WERI-Rb-1 (cell line): ENCODE measurements at regions not wholly inside any gene's neighbourhood (a gene's known extent, or its start where the extent isn't known, plus 50 kb on each side); places are given as distances from the start of the nearest gene placed in this dataset.
A peak's percentile ranks its signal among the peaks of the same experiment; 100 is the strongest.

Source experiments
- DNase-seq: peaks from one replicate; pipeline ENCODE4 v3.0.0-alpha.2; 2020
- H3K27ac ChIP-seq: fragments of 250-450 bp; sonication (Bioruptor Pico); 2 replicates; pipeline ENCODE4 v1.5.1; 2020; ENCODE audit warnings: mild to moderate bottlenecking, moderate library complexity
- H3K27me3 ChIP-seq: fragments of 250-450 bp; sonication (Bioruptor Pico); 2 replicates; pipeline ENCODE4 v1.5.1; 2021; ENCODE audit warnings: mild to moderate bottlenecking, low read depth, moderate library complexity; ENCODE audit not compliant: insufficient read depth, severe bottlenecking
- H3K36me3 ChIP-seq: fragments of 250-450 bp; sonication (Bioruptor Pico); 2 replicates; pipeline ENCODE4 v1.5.1; 2020; ENCODE audit warnings: mild to moderate bottlenecking, moderate library complexity
- H3K4me3 ChIP-seq: 2 replicates; pipeline ENCODE4 v1.5.1; 2011; ENCODE audit warnings: low read depth, mild to moderate bottlenecking, control low read depth, low read length
- H3K9me3 ChIP-seq: fragments of 250-450 bp; sonication (Bioruptor Pico); 2 replicates; pipeline ENCODE4 v1.5.1; 2021; ENCODE audit warnings: mild to moderate bottlenecking, moderate library complexity; ENCODE audit not compliant: severe bottlenecking
- CTCF ChIP-seq: IDR thresholded peaks from 2 replicates; pipeline ENCODE4 v1.5.1; 2011; ENCODE audit warnings: low read depth, mild to moderate bottlenecking, control low read depth, inconsistent platforms, low read length

GRCh38 chr13:73837147-73837546 lies 297.1 kb downstream of the KLF12 start:
- no peak for TF ChIP-seq CTCF
- Histone ChIP-seq H3K27ac (no peak overlapping the region), H3K36me3 (no peaks in the 10 kb centered on the region), H3K9me3 (no peaks in the 10 kb centered on the region), H3K4me3 (no peak overlapping the region), H3K27me3 (no peaks in the 10 kb centered on the region)
- DNase-seq = no peak

- H3K27me3 ChIP-seq = no peaks in the 10 kb centered on the region
- no peaks in the 10 kb centered on the region for H3K9me3 ChIP-seq
- TF ChIP-seq CTCF = 0 out of 2 replicates have a peak, but pooled peaks have one; percentile 13
- DNase-seq = no peak
- H3K36me3 ChIP-seq = no peaks in the 10 kb centered on the region
- no peak overlapping the region for H3K27ac ChIP-seq
- no peak overlapping the region for H3K4me3 ChIP-seq
These were observed 299.0 kb downstream of the KLF12 start for GRCh38 chr13:73835138-73835721.

- no peak for DNase-seq
- Histone ChIP-seq H3K27ac (no peak overlapping the region), H3K4me3 (no peak overlapping the region), H3K9me3 (no peaks in the 10 kb centered on the region), H3K27me3 (no peaks in the 10 kb centered on the region), H3K36me3 (no peaks in the 10 kb centered on the region)
- no peak for TF ChIP-seq CTCF
These were observed 300.7 kb downstream of the KLF12 start for GRCh38 chr13:73833325-73834070.

- no peak overlapping the region for H3K4me3 ChIP-seq
- TF ChIP-seq CTCF = no peak
These were observed 301.4 kb downstream of the KLF12 start for GRCh38 chr13:73832825-73833224.

GRCh38 chr13:73832128-73832588 lies 302.0 kb downstream of the KLF12 start:
- no peak for DNase-seq
- no peak for TF ChIP-seq CTCF
- H3K4me3 ChIP-seq = no peak overlapping the region
- H3K27me3 ChIP-seq = no peaks in the 10 kb centered on the region
- H3K27ac ChIP-seq = no peak overlapping the region
- H3K9me3 ChIP-seq = no peaks in the 10 kb centered on the region
- H3K36me3 ChIP-seq = no peaks in the 10 kb centered on the region

More at GRCh38 chr13:73832825-73833224, 301.4 kb downstream of the KLF12 start:
- no peaks in the 10 kb centered on the region for H3K36me3 ChIP-seq
- H3K27me3 ChIP-seq = no peaks in the 10 kb centered on the region
- H3K9me3 ChIP-seq = no peaks in the 10 kb centered on the region
- no peak overlapping the region for H3K27ac ChIP-seq
- DNase-seq = no peak
